ENCODE measurements at regions not wholly inside any gene's neighbourhood (a gene's known extent, or its start where the extent isn't known, plus 50 kb on each side); places are given as distances from the start of the nearest gene placed in this dataset.

DNA sequence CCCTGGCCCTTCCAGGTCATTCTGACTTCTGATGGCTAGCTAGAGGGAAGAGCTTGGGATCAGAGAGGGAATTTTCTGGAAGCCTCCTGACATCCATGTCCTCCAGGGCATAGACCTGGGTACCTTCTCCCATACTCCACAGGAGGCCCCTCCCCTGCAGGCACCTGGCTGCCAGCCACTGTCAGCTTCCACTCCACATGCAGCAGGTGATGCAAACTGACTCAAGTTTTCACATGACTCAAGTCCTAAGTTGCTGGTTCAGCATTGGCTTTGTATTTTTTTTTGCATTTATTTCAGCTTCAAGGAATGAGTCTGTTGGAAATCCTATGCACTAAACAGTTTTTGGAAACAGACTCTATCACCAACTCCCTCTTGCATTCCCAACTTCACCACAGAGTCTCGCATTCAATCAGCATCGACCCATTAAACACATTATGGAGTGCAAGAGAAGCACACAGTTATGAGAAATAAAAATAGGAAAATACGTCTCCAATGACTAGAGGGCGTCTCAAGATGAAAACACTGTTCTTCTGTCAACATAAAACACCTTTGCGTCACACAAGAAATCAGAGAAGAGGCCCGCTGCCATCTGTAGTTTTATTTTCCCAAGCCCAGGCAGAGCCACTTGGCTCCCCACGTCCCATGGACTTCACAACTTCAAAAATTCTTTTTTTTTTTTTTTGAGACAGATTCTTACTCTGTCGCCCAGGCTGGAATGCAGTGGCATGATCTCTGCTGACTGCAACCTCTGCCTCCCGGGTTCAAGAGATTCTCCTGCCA is 362.6 kb upstream of the MGMT start:
- TF ChIP-seq, protein P1, sequence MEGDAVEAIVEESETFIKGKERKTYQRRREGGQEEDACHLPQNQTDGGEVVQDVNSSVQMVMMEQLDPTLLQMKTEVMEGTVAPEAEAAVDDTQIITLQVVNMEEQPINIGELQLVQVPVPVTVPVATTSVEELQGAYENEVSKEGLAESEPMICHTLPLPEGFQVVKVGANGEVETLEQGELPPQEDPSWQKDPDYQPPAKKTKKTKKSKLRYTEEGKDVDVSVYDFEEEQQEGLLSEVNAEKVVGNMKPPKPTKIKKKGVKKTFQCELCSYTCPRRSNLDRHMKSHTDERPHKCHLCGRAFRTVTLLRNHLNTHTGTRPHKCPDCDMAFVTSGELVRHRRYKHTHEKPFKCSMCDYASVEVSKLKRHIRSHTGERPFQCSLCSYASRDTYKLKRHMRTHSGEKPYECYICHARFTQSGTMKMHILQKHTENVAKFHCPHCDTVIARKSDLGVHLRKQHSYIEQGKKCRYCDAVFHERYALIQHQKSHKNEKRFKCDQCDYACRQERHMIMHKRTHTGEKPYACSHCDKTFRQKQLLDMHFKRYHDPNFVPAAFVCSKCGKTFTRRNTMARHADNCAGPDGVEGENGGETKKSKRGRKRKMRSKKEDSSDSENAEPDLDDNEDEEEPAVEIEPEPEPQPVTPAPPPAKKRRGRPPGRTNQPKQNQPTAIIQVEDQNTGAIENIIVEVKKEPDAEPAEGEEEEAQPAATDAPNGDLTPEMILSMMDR (IDR thresholded peaks at IDR 0.05), result no peak
- TF ChIP-seq POLR2A (IDR thresholded peaks at IDR 0.05), result no peak
- TF ChIP-seq EP300 (IDR thresholded peaks at IDR 0.05), result no peak

Data from ovary (tissue), 3 donors.